VCaP (cell line): ENCODE measurements at regions not wholly inside any gene's neighbourhood (a gene's known extent, or its start where the extent isn't known, plus 50 kb on each side); places are given as distances from the start of the nearest gene placed in this dataset.
"Not testable (repeated sequence)": the region's sequence is repeated elsewhere in the genome, so short reads cannot be mapped to it uniquely, and the experiment has no call there.

Experiments used
- H3K27ac ChIP-seq: fragments of 450-650 bp; 2 replicates; pipeline ENCODE4 v1.5.1; 2017
- CTCF ChIP-seq: fragments of 450-650 bp; conservative IDR thresholded peaks from 2 replicates; pipeline ENCODE4 v1.5.1; 2017; ENCODE audit warnings: mild to moderate bottlenecking, moderate library complexity

- no peak for TF ChIP-seq CTCF
- H3K27ac ChIP-seq: no peak overlapping the region
These were observed 78.1 kb upstream of the EOMES start for GRCh38 chr3:27800261-27800660.

- H3K27ac ChIP-seq: no peak overlapping the region
- no peak for TF ChIP-seq CTCF
These were observed 80.3 kb upstream of the EOMES start for GRCh38 chr3:27802425-27802824.

- no peak for TF ChIP-seq CTCF
- no peak overlapping the region for H3K27ac ChIP-seq
These were observed 80.7 kb upstream of the EOMES start for GRCh38 chr3:27802849-27803248.

- TF ChIP-seq CTCF: no peak
- no peak overlapping the region for H3K27ac ChIP-seq
These were observed 83.2 kb upstream of the EOMES start for GRCh38 chr3:27805282-27805681.

GRCh38 chr3:27813255-27813654, 91.1 kb upstream of the EOMES start:
- TF ChIP-seq CTCF: no peak
- H3K27ac ChIP-seq: no peak overlapping the region

- not testable (repeated sequence) for H3K27ac ChIP-seq
These were observed 99.5 kb upstream of the EOMES start for GRCh38 chr3:27821609-27822008.

- TF ChIP-seq CTCF: no peak
- H3K27ac ChIP-seq: no peak overlapping the region
These were observed 102.4 kb upstream of the EOMES start for GRCh38 chr3:27824312-27825200.

GRCh38 chr3:27826448-27826847, 104.3 kb upstream of the EOMES start:
- TF ChIP-seq CTCF: no peak
- H3K27ac ChIP-seq: no peak overlapping the region
